Activated B cell treated with CpG ODN at 0.5 μM for 24 hours (primary cell): ENCODE measurements at regions not wholly inside any gene's neighbourhood (a gene's known extent, or its start where the extent isn't known, plus 50 kb on each side); places are given as distances from the start of the nearest gene placed in this dataset.

Source experiments
- ATAC-seq: fragments of 200-7000 bp; cut with Tn5 transposase; one replicate; pipeline ENCODE4 v1.10.0; 2021; ENCODE audit warnings: low read depth, mild to moderate bottlenecking, moderate library complexity
- CTCF ChIA-PET: fragments of 350-600 bp; sonication (Branson Sonifier 250); formaldehyde crosslinking; loops from one replicate; lab custom pipeline; 2021; ENCODE audit warnings: antibody characterized with exemption; lab: Charles Lee
- POLR2A ChIA-PET: fragments of 350-600 bp; sonication (Branson Sonifier 250); formaldehyde crosslinking; loops from one replicate; lab custom pipeline; 2021; ENCODE audit warnings: antibody characterized with exemption; lab: Charles Lee
- DNase-seq: peaks from one replicate; pipeline ENCODE4 v3.0.0; 2022
- H3K27ac Mint-ChIP-seq: one replicate; pipeline ENCODE4 v1.8.0; 2020; ENCODE audit warnings: mixed read lengths
- H3K27me3 Mint-ChIP-seq: one replicate; pipeline ENCODE4 v1.8.0; 2021; ENCODE audit warnings: mixed read lengths
- H3K36me3 Mint-ChIP-seq: one replicate; pipeline ENCODE4 v1.8.0; 2021; ENCODE audit warnings: low read depth, mixed read lengths
- H3K4me1 Mint-ChIP-seq: one replicate; pipeline ENCODE4 v1.8.0; 2021; ENCODE audit warnings: mixed read lengths
- H3K4me3 Mint-ChIP-seq: one replicate; pipeline ENCODE4 v1.8.0; 2020; ENCODE audit warnings: mild to moderate bottlenecking, mixed read lengths
- H3K9me3 Mint-ChIP-seq: one replicate; pipeline ENCODE4 v1.8.0; 2020; ENCODE audit warnings: mixed read lengths
- intact Hi-C: fragments of 100-400 bp; cut with micrococcal nuclease; formaldehyde crosslinking; loops from one replicate; pipeline ENCODE4 v1.15.1; 2024
- TF ChIP-seq, protein P1 (sequence below): fragments of 200-600 bp; IDR thresholded peaks from one replicate; pipeline ENCODE4 v1.8.0; 2022; ENCODE audit warnings: antibody characterized with exemption, mild to moderate bottlenecking

DNA sequence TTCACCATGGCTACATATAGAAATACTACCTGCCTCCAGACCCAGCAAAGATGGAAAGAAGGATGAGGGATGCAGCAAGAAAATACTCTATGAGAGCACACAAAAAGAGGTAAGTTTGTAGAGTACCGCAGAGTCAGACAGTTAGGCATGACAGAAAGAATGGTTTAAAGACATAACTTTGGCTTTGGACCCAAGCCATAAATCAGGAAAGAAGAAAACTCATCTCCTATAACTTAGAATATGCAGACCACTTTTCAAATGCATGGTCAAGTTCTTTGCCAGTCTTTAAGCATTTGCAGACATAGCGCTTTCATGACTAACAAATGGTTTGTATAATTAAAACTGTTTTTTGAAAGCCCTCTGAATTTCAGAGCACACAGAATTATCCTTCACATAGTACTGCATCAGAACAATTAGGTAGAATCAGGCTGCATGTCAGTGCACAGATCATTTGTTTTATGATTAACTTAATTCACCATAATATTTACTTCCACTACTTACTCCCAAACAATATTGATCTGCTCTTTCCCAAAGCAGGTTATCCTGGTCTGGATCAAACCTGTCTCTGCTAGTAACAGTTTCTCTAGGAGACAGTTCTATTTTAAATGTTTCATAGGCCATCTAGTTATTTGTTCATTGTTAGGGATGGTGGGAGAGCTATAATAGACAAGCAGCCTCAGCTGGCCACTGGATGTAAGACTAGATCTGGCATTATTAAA, 280.7 kb upstream of the NR5A2 start:
- H3K9me3 Mint-ChIP-seq: no peaks in the 10 kb centered on the region
- ATAC-seq: no peak
- no peak overlapping the region for H3K4me3 Mint-ChIP-seq
- H3K27me3 Mint-ChIP-seq: peaks cover 4% of the 10 kb centered on the region
- no peaks in the 10 kb centered on the region for H3K36me3 Mint-ChIP-seq
- ChIA-PET POLR2A (no interaction called here), CTCF (no interaction called here)
- DNase-seq: no peak
- TF ChIP-seq, protein P1, sequence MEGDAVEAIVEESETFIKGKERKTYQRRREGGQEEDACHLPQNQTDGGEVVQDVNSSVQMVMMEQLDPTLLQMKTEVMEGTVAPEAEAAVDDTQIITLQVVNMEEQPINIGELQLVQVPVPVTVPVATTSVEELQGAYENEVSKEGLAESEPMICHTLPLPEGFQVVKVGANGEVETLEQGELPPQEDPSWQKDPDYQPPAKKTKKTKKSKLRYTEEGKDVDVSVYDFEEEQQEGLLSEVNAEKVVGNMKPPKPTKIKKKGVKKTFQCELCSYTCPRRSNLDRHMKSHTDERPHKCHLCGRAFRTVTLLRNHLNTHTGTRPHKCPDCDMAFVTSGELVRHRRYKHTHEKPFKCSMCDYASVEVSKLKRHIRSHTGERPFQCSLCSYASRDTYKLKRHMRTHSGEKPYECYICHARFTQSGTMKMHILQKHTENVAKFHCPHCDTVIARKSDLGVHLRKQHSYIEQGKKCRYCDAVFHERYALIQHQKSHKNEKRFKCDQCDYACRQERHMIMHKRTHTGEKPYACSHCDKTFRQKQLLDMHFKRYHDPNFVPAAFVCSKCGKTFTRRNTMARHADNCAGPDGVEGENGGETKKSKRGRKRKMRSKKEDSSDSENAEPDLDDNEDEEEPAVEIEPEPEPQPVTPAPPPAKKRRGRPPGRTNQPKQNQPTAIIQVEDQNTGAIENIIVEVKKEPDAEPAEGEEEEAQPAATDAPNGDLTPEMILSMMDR: no peak
- no peak overlapping the region for H3K27ac Mint-ChIP-seq
- no peaks in the 10 kb centered on the region for H3K4me1 Mint-ChIP-seq
- intact Hi-C loops: no loop called here

DNA sequence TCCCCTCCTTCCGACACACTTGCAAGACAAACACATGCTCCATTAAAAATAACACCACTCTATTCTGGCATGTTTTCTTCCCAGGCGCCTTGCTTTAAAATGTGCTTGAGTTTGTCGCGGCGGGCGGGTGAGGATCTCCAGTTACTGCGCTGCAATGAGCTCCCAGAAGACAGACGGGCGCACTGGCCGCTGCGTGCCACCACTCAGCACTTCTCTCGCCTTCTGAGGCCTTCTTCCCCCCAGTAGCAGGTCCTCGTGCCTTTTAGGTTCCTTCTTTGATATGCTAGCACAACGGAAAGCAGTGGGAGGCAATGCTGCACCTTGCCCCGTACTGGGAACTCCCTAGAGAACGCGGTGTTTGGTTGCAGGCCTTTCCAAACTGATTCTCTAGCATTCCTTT, 279.5 kb upstream of the NR5A2 start:
- ChIA-PET CTCF (no interaction called here), POLR2A (no interaction called here)
- no peak for DNase-seq

DNA sequence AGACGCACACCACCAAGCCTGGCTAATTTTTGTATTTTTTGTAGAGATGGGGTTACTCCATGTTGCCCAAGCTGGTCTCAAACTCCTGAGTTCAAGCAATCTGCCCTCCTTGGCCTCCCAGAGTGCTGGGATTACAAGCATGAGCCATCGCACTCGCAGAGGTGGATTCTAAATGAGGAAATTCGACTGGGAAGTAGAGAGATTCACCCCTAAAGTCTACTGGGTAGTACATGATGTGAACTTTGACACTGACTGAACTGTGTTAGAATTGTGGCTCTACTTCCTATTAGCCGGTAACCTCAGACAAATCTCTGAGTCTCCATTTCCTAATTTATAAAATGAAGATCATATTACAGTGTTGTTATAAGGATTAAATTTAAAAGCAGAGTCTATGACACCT, 276.0 kb upstream of the NR5A2 start:
- Mint-ChIP-seq H3K27ac (no peak overlapping the region), H3K4me3 (no peak overlapping the region), H3K4me1 (no peaks in the 10 kb centered on the region), H3K36me3 (no peaks in the 10 kb centered on the region), H3K9me3 (no peaks in the 10 kb centered on the region), H3K27me3 (peaks cover 7% of the 10 kb centered on the region)
- ChIA-PET CTCF (no interaction called here), POLR2A (no interaction called here)
- intact Hi-C loops: no loop called here
- DNase-seq (no peak), ATAC-seq (no peak)
- TF ChIP-seq, protein P1: no peak

More for the DNA sequence above, 279.5 kb upstream of the NR5A2 start:
- H3K27me3 Mint-ChIP-seq: peaks cover 6% of the 10 kb centered on the region
- H3K4me1 Mint-ChIP-seq: no peaks in the 10 kb centered on the region
- intact Hi-C loops: no loop called here
- TF ChIP-seq, protein P1: no peak
- no peak overlapping the region for H3K27ac Mint-ChIP-seq
- no peaks in the 10 kb centered on the region for H3K36me3 Mint-ChIP-seq
- H3K4me3 Mint-ChIP-seq: no peak overlapping the region
- no peaks in the 10 kb centered on the region for H3K9me3 Mint-ChIP-seq
- no peak for ATAC-seq

DNA sequence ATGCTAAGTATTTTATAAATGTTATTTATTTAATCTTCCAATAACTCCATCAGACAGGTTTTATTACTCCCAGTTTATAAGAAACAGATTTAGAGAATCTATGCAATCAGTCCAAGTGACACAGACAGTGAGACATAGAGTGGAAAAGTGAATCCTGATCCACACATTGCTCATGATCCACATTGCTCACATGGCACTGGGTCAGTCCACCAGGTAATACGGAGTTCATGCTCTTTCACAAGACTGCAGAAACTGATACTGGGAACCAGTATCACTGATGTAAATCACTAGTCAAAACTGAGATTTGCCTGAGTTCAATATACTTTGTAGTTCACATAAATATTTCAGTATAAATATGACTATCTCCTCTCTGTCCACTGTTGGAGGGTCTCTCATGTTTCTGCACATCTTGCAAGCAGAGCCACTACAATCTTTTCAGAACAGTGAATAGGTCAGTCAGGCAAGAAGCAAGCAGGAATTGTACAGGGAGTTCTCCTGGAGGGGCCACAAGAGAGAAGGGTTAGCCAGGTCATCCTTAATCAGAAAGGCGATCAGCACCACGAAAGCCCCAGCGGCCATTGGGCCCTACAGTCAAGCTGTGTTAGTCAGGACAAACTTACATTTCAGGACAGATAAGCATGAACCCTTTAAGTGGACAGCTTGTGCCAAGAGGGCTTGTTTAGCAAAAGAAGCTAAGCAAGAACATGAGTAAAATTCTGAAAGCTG, 275.4 kb upstream of the NR5A2 start:
- intact Hi-C loops: no loop called here
- no peaks in the 10 kb centered on the region for H3K9me3 Mint-ChIP-seq
- peaks cover 7% of the 10 kb centered on the region for H3K27me3 Mint-ChIP-seq
- CTCF ChIA-PET: no interaction called here
- no peak overlapping the region for H3K4me3 Mint-ChIP-seq
- POLR2A ChIA-PET: no interaction called here
- H3K27ac Mint-ChIP-seq: no peak overlapping the region
- no peak for DNase-seq
- TF ChIP-seq, protein P1: no peak
- no peak for ATAC-seq
- H3K36me3 Mint-ChIP-seq: no peaks in the 10 kb centered on the region
- H3K4me1 Mint-ChIP-seq: no peaks in the 10 kb centered on the region

DNA sequence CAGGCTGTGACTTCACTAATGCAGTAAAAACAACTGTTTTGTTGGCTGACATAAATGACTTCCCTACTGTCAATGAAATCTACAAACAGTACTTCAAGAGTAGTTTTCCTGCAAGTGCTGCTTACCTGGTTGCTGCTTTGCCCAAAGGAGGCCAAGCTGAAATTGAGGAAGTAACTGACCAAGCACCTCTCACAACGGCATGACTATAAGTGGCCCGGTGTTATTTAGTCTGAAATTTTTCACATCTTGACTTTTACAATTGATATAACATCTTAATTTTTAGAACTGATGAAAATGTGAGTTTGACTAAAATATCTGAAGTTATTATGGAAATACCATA, 274.9 kb upstream of the NR5A2 start:
- POLR2A ChIA-PET: no interaction called here
- no peak overlapping the region for H3K27ac Mint-ChIP-seq
- DNase-seq: no peak
- H3K36me3 Mint-ChIP-seq: no peaks in the 10 kb centered on the region
- no peaks in the 10 kb centered on the region for H3K4me1 Mint-ChIP-seq
- TF ChIP-seq, protein P1: no peak
- CTCF ChIA-PET: no interaction called here
- peaks cover 7% of the 10 kb centered on the region for H3K27me3 Mint-ChIP-seq
- intact Hi-C loops: no loop called here
- no peak for ATAC-seq
- H3K9me3 Mint-ChIP-seq: no peaks in the 10 kb centered on the region
- H3K4me3 Mint-ChIP-seq: no peak overlapping the region
